ENCODE measurements at regions not wholly inside any gene's neighbourhood (a gene's known extent, or its start where the extent isn't known, plus 50 kb on each side); places are given as distances from the start of the nearest gene placed in this dataset.
A peak's percentile ranks its signal among the peaks of the same experiment; 100 is the strongest.

GRCh38 chr3:18538463-18539230 lies 113.5 kb upstream of the SATB1 start:
- no peak for TF ChIP-seq CTCF (IDR thresholded peaks at IDR 0.05)
- intact Hi-C loops (cut with micrococcal nuclease): no loop called here
- Mint-ChIP-seq H3K27ac (no peak overlapping the region), H3K36me3 (ENCODE audit: low read depth) (no peaks in the 10 kb centered on the region), H3K4me1 (ENCODE audit: low read depth) (no peaks in the 10 kb centered on the region), H3K9me3 (no peaks in the 10 kb centered on the region), H3K27me3 (no peaks in the 10 kb centered on the region), H3K4me3 (no peak overlapping the region)
- DNase-seq (no peak), ATAC-seq (no peak)
- CTCF ChIA-PET: no interaction called here
- POLR2A ChIA-PET: no interaction called here

GRCh38 chr3:18533039-18533438 lies 107.9 kb upstream of the SATB1 start:
- Mint-ChIP-seq H3K36me3 (ENCODE audit: low read depth) (peaks cover 10% of the 10 kb centered on the region), H3K27ac (no peak overlapping the region), H3K4me3 (no peak overlapping the region), H3K27me3 (no peaks in the 10 kb centered on the region), H3K4me1 (ENCODE audit: low read depth) (peaks cover 9% of the 10 kb centered on the region), H3K9me3 (no peaks in the 10 kb centered on the region)
- ChIA-PET CTCF (no interaction called here), POLR2A (no interaction called here)
- ATAC-seq (no peak), DNase-seq (no peak)
- intact Hi-C loops (cut with micrococcal nuclease): no loop called here
- TF ChIP-seq CTCF (IDR thresholded peaks at IDR 0.05): no peak

- POLR2A ChIA-PET: no interaction called here
- H3K4me1 Mint-ChIP-seq (ENCODE audit: low read depth): peaks cover 13% of the 10 kb centered on the region
- peaks cover 17% of the 10 kb centered on the region for H3K36me3 Mint-ChIP-seq (ENCODE audit: low read depth)
- no peak for TF ChIP-seq CTCF (IDR thresholded peaks at IDR 0.05)
- H3K27me3 Mint-ChIP-seq: no peaks in the 10 kb centered on the region
- no peak overlapping the region for H3K27ac Mint-ChIP-seq
- ATAC-seq (peak; percentile 79), DNase-seq (no peak)
- CTCF ChIA-PET: no interaction called here
- peaks cover under 1% of the 10 kb centered on the region for H3K9me3 Mint-ChIP-seq
- no peak overlapping the region for H3K4me3 Mint-ChIP-seq
- intact Hi-C loops (cut with micrococcal nuclease): no loop called here
Observed at GRCh38 chr3:18531662-18532061, 106.5 kb upstream of the SATB1 start.

GRCh38 chr3:18529631-18530030 lies 104.5 kb upstream of the SATB1 start:
- Mint-ChIP-seq H3K27me3 (no peaks in the 10 kb centered on the region), H3K27ac (no peak overlapping the region), H3K4me3 (no peak overlapping the region), H3K9me3 (peaks cover 14% of the 10 kb centered on the region), H3K36me3 (ENCODE audit: low read depth) (peaks cover 31% of the 10 kb centered on the region), H3K4me1 (ENCODE audit: low read depth) (peaks cover 13% of the 10 kb centered on the region)
- no peak for DNase-seq
- no peak for TF ChIP-seq CTCF (IDR thresholded peaks at IDR 0.05)
- CTCF ChIA-PET: interaction anchor here (0.7 to 1.3 kb wide), 4 partner anchors 16 to 58 kb away, joined by 3 to 4 read pairs (median 3); no protein-coding TSS in a partner anchor
- POLR2A ChIA-PET: no interaction called here
- intact Hi-C loops (cut with micrococcal nuclease): no loop called here
- no peak for ATAC-seq

- no peak for DNase-seq
Observed at GRCh38 chr3:18527691-18528090, 102.6 kb upstream of the SATB1 start.

More at GRCh38 chr3:18527691-18528090, 102.6 kb upstream of the SATB1 start:
- H3K4me1 Mint-ChIP-seq (ENCODE audit: low read depth): peaks cover 9% of the 10 kb centered on the region
- CTCF ChIA-PET: interaction anchor here (1.6 kb wide), 1 partner anchor 18 kb away, joined by 4 read pairs; no protein-coding TSS in a partner anchor
- intact Hi-C loops (cut with micrococcal nuclease): no loop called here
- peaks cover 42% of the 10 kb centered on the region for H3K36me3 Mint-ChIP-seq (ENCODE audit: low read depth)
- H3K4me3 Mint-ChIP-seq: no peak overlapping the region
- H3K9me3 Mint-ChIP-seq: peaks cover 25% of the 10 kb centered on the region
- H3K27ac Mint-ChIP-seq: no peak overlapping the region
- TF ChIP-seq CTCF (IDR thresholded peaks at IDR 0.05): no peak
- POLR2A ChIA-PET: interaction anchor here (0.7 to 1.0 kb wide), 2 partner anchors 83 to 176 kb away, joined by 3 read pairs; no protein-coding TSS in a partner anchor
- H3K27me3 Mint-ChIP-seq: no peaks in the 10 kb centered on the region
- ATAC-seq: no peak

Data from activated CD8-positive, alpha-beta T cell treated with anti-CD3 and anti-CD28 coated beads for 36 hours (primary cell).